SK-N-SH treated with all-trans-retinoic acid at 6 μM for 48 hours (cell line): ENCODE measurements at regions not wholly inside any gene's neighbourhood (a gene's known extent, or its start where the extent isn't known, plus 50 kb on each side); places are given as distances from the start of the nearest gene placed in this dataset.

Source experiments
- ATAC-seq: fragments of 200-7000 bp; cut with Tn5 transposase; 3 replicates; pipeline ENCODE4 v1.9.1; 2020; ENCODE audit warnings: mild to moderate bottlenecking, moderate library complexity
- ARNTL ChIP-seq: fragments of 450-650 bp; formaldehyde crosslinking; IDR thresholded peaks from 2 replicates; pipeline ENCODE4 v1.5.0; 2020; ENCODE audit warnings: low read depth, mild to moderate bottlenecking, moderate library complexity, borderline replicate concordance
- BACH2 ChIP-seq: fragments of 250-450 bp; sonication (Bioruptor Pico); IDR thresholded peaks from 2 replicates; pipeline ENCODE4 v1.9.0; 2021; ENCODE audit warnings: mild to moderate bottlenecking, borderline replicate concordance
- ESRRG ChIP-seq: fragments of 250-450 bp; sonication (Bioruptor Pico); IDR thresholded peaks from 2 replicates; pipeline ENCODE4 v1.6.1; 2021; ENCODE audit warnings: mild to moderate bottlenecking
- GLIS3 ChIP-seq: fragments of 250-450 bp; sonication (Bioruptor Pico); IDR thresholded peaks from 2 replicates; pipeline ENCODE4 v1.5.0; 2020; ENCODE audit warnings: mild to moderate bottlenecking, moderate library complexity
- ISL1 ChIP-seq: fragments of 250-450 bp; sonication (Bioruptor Pico); IDR thresholded peaks from 2 replicates; pipeline ENCODE4 v2.1.2; 2022; ENCODE audit warnings: mild to moderate bottlenecking, moderate library complexity
- POU6F1 ChIP-seq: fragments of 250-450 bp; sonication (Bioruptor Pico); IDR thresholded peaks from 2 replicates; pipeline ENCODE4 v1.8.0; 2021; ENCODE audit warnings: low read depth, mild to moderate bottlenecking, moderate library complexity, borderline replicate concordance
- PPARA ChIP-seq: fragments of 250-450 bp; sonication (Bioruptor Pico); IDR thresholded peaks from 2 replicates; pipeline ENCODE4 v1.5.0; 2020; ENCODE audit warnings: mild to moderate bottlenecking, borderline replicate concordance
- RARB ChIP-seq: fragments of 250-450 bp; sonication (Bioruptor Pico); IDR thresholded peaks from 2 replicates; pipeline ENCODE4 v1.8.0; 2021; ENCODE audit warnings: mild to moderate bottlenecking, moderate library complexity
- SNAI2 ChIP-seq: fragments of 250-450 bp; sonication (Bioruptor Pico); IDR thresholded peaks from 2 replicates; pipeline ENCODE4 v1.5.0; 2020; ENCODE audit warnings: mild to moderate bottlenecking, moderate library complexity
- TCF4 ChIP-seq: fragments of 250-450 bp; sonication (Bioruptor Pico); IDR thresholded peaks from 2 replicates; pipeline ENCODE4 v1.8.0; 2021; ENCODE audit warnings: mild to moderate bottlenecking, moderate library complexity, borderline replicate concordance
- TOX ChIP-seq: fragments of 250-450 bp; sonication (Bioruptor Pico); IDR thresholded peaks from 2 replicates; pipeline ENCODE4 v1.8.0; 2021; ENCODE audit warnings: mild to moderate bottlenecking, moderate library complexity, borderline replicate concordance
- TSHZ2 ChIP-seq: fragments of 250-450 bp; sonication (Bioruptor Pico); IDR thresholded peaks from 2 replicates; pipeline ENCODE4 v1.5.0; 2020; ENCODE audit warnings: mild to moderate bottlenecking, moderate library complexity
- ZC3H10 ChIP-seq: fragments of 250-450 bp; sonication (Bioruptor Pico); IDR thresholded peaks from 2 replicates; pipeline ENCODE4 v1.5.1; 2021; ENCODE audit warnings: mild to moderate bottlenecking, moderate library complexity
- ZFP3 ChIP-seq: fragments of 250-450 bp; sonication (Bioruptor Pico); IDR thresholded peaks from 2 replicates; pipeline ENCODE4 v1.5.0; 2020; ENCODE audit warnings: mild to moderate bottlenecking, moderate library complexity
- ZFP30 ChIP-seq: fragments of 450-650 bp; formaldehyde crosslinking; IDR thresholded peaks from 2 replicates; pipeline ENCODE4 v1.5.0; 2022; ENCODE audit warnings: mild to moderate bottlenecking, moderate library complexity
- ZNF565 ChIP-seq: fragments of 450-650 bp; formaldehyde crosslinking; conservative IDR thresholded peaks from 2 replicates; pipeline ENCODE4 v1.5.0; 2020; ENCODE audit warnings: low read depth, mild to moderate bottlenecking, moderate library complexity
- ZNF70 ChIP-seq: fragments of 450-650 bp; formaldehyde crosslinking; IDR thresholded peaks from 2 replicates; pipeline ENCODE4 v1.5.0; 2020; ENCODE audit warnings: mild to moderate bottlenecking, moderate library complexity
- ZNF8 ChIP-seq: fragments of 450-650 bp; formaldehyde crosslinking; IDR thresholded peaks from 2 replicates; pipeline ENCODE4 v1.5.0; 2020; ENCODE audit warnings: mild to moderate bottlenecking, moderate library complexity
- TF ChIP-seq, protein P1 (sequence below): fragments of 250-450 bp; sonication (Bioruptor Pico); IDR thresholded peaks from 2 replicates; pipeline ENCODE4 v1.5.1; 2020; ENCODE audit warnings: low read depth, mild to moderate bottlenecking, moderate library complexity
- TF ChIP-seq, protein P2 (sequence below): fragments of 250-450 bp; sonication (Bioruptor Pico); IDR thresholded peaks from 2 replicates; pipeline ENCODE4 v1.8.0; 2020; ENCODE audit warnings: mild to moderate bottlenecking, moderate library complexity, borderline replicate concordance
- TF ChIP-seq, protein P3 (sequence below): fragments of 250-450 bp; sonication (Bioruptor Pico); IDR thresholded peaks from 2 replicates; pipeline ENCODE4 v1.5.1; 2021; ENCODE audit warnings: mild to moderate bottlenecking, moderate library complexity

GRCh38 chr11:36719358-36720107 is 121.5 kb upstream of the RAG2 start:
- TF ChIP-seq RARB = no peak
- no peak for TF ChIP-seq ZFP3 (CRISPR knock-in tag)
- no peak for TF ChIP-seq PPARA (CRISPR knock-in tag)
- no peak for TF ChIP-seq TSHZ2
- TF ChIP-seq, protein P1, sequence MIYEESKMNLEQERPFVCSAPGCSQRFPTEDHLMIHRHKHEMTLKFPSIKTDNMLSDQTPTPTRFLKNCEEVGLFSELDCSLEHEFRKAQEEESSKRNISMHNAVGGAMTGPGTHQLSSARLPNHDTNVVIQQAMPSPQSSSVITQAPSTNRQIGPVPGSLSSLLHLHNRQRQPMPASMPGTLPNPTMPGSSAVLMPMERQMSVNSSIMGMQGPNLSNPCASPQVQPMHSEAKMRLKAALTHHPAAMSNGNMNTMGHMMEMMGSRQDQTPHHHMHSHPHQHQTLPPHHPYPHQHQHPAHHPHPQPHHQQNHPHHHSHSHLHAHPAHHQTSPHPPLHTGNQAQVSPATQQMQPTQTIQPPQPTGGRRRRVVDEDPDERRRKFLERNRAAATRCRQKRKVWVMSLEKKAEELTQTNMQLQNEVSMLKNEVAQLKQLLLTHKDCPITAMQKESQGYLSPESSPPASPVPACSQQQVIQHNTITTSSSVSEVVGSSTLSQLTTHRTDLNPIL = no peak
- TF ChIP-seq ZNF565 (CRISPR knock-in tag) = no peak
- no peak for TF ChIP-seq POU6F1 (CRISPR knock-in tag)
- ATAC-seq = no peak

- ATAC-seq = no peak
- no peak for TF ChIP-seq ESRRG (CRISPR knock-in tag)
- TF ChIP-seq ISL1 = no peak
- TF ChIP-seq BACH2 = no peak
- TF ChIP-seq ZNF565 (CRISPR knock-in tag) = no peak
- TF ChIP-seq TCF4 (CRISPR knock-in tag) = no peak
- TF ChIP-seq GLIS3 = no peak
- TF ChIP-seq TOX = no peak
- no peak for TF ChIP-seq ZNF8 (CRISPR knock-in tag)
Measured at GRCh38 chr11:36718451-36718850, 120.4 kb upstream of the RAG2 start.

DNA sequence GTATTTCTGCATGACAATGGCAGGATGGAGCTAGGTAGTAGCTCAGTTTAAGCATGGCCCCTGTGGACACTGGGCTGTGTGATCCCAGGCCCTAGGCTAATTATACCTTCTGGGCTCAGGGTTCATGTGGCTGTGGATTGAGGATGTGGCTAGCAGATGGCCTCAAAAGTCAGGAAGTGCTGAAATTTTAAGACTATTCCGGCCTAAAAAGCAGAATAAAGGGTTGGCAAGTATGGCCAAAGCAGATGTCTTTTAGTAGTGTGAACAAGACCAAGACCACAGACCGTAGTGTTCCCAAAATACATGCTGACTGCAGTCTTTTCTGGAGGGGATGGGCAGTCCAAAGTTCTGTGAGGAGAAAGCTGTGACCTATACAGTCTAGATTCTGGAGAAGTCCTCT is 115.7 kb upstream of the RAG2 start:
- TF ChIP-seq TOX (no peak), ZFP30 (CRISPR knock-in tag) (no peak)
- no peak for ATAC-seq

GRCh38 chr11:36711104-36711825 is 113.2 kb upstream of the RAG2 start:
- ATAC-seq = peak; percentile 41; the same call in 1 of the 3 replicates
- no peak for TF ChIP-seq TCF4 (CRISPR knock-in tag)
- TF ChIP-seq, protein P2, sequence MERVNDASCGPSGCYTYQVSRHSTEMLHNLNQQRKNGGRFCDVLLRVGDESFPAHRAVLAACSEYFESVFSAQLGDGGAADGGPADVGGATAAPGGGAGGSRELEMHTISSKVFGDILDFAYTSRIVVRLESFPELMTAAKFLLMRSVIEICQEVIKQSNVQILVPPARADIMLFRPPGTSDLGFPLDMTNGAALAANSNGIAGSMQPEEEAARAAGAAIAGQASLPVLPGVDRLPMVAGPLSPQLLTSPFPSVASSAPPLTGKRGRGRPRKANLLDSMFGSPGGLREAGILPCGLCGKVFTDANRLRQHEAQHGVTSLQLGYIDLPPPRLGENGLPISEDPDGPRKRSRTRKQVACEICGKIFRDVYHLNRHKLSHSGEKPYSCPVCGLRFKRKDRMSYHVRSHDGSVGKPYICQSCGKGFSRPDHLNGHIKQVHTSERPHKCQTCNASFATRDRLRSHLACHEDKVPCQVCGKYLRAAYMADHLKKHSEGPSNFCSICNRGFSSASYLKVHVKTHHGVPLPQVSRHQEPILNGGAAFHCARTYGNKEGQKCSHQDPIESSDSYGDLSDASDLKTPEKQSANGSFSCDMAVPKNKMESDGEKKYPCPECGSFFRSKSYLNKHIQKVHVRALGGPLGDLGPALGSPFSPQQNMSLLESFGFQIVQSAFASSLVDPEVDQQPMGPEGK (CRISPR knock-in tag) = no peak
- TF ChIP-seq, protein P3, sequence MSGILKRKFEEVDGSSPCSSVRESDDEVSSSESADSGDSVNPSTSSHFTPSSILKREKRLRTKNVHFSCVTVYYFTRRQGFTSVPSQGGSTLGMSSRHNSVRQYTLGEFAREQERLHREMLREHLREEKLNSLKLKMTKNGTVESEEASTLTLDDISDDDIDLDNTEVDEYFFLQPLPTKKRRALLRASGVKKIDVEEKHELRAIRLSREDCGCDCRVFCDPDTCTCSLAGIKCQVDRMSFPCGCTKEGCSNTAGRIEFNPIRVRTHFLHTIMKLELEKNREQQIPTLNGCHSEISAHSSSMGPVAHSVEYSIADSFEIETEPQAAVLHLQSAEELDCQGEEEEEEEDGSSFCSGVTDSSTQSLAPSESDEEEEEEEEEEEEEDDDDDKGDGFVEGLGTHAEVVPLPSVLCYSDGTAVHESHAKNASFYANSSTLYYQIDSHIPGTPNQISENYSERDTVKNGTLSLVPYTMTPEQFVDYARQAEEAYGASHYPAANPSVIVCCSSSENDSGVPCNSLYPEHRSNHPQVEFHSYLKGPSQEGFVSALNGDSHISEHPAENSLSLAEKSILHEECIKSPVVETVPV (CRISPR knock-in tag) = no peak
- TF ChIP-seq ZFP30 (CRISPR knock-in tag) = no peak
- TF ChIP-seq ZNF565 (CRISPR knock-in tag) = no peak
- TF ChIP-seq ZFP3 (CRISPR knock-in tag) = no peak
- no peak for TF ChIP-seq ZNF70 (CRISPR knock-in tag)
- no peak for TF ChIP-seq ARNTL (CRISPR knock-in tag)
- TF ChIP-seq SNAI2 (CRISPR knock-in tag) = no peak
- TF ChIP-seq RARB = no peak
- TF ChIP-seq, protein P1 = no peak
- no peak for TF ChIP-seq ZC3H10 (CRISPR knock-in tag)
- TF ChIP-seq BACH2 = no peak
- no peak for TF ChIP-seq ZNF8 (CRISPR knock-in tag)
- TF ChIP-seq PPARA (CRISPR knock-in tag) = no peak
- no peak for TF ChIP-seq POU6F1 (CRISPR knock-in tag)
- no peak for TF ChIP-seq GLIS3
